Islet precursor cell (in vitro differentiated cells): ENCODE measurements at regions not wholly inside any gene's neighbourhood (a gene's known extent, or its start where the extent isn't known, plus 50 kb on each side); places are given as distances from the start of the nearest gene placed in this dataset.

Source experiments
- DNase-seq: peaks from one replicate; pipeline ENCODE4 v3.0.0-alpha.2; 2018

- DNase-seq: no peak
These were observed 53.9 kb upstream of the HEPHL1 start for GRCh38 chr11:93967258-93967657.

- DNase-seq: no peak
These were observed 53.2 kb upstream of the HEPHL1 start for GRCh38 chr11:93967944-93968343.

GRCh38 chr11:93969925-93970922 lies 50.9 kb upstream of the HEPHL1 start:
- DNase-seq: no peak
